HEK293 (cell line): ENCODE measurements at regions not wholly inside any gene's neighbourhood (a gene's known extent, or its start where the extent isn't known, plus 50 kb on each side); places are given as distances from the start of the nearest gene placed in this dataset.

Experiments used
- BCL11A ChIP-seq: fragments of 450-650 bp; formaldehyde crosslinking; IDR thresholded peaks from 2 replicates; pipeline ENCODE4 v1.5.1; 2016; ENCODE audit warnings: low read depth, missing biosample characterization, missing genetic modification characterization
- KLF8 ChIP-seq: fragments of 450-650 bp; formaldehyde crosslinking; IDR thresholded peaks from 2 replicates; pipeline ENCODE4 v1.5.1; 2016; ENCODE audit warnings: missing biosample characterization, missing genetic modification characterization
- MYNN ChIP-seq: fragments of 450-650 bp; formaldehyde crosslinking; IDR thresholded peaks from 2 replicates; pipeline ENCODE4 v1.5.1; 2016; ENCODE audit warnings: missing biosample characterization, missing genetic modification characterization, borderline replicate concordance
- ZFHX2 ChIP-seq: fragments of 450-650 bp; formaldehyde crosslinking; conservative IDR thresholded peaks from 2 replicates; pipeline ENCODE4 v1.5.1; 2016; ENCODE audit warnings: missing biosample characterization, missing genetic modification characterization
- ZNF2 ChIP-seq: fragments of 450-650 bp; formaldehyde crosslinking; IDR thresholded peaks from 2 replicates; pipeline ENCODE4 v1.5.1; 2016; ENCODE audit warnings: missing biosample characterization, missing genetic modification characterization

DNA sequence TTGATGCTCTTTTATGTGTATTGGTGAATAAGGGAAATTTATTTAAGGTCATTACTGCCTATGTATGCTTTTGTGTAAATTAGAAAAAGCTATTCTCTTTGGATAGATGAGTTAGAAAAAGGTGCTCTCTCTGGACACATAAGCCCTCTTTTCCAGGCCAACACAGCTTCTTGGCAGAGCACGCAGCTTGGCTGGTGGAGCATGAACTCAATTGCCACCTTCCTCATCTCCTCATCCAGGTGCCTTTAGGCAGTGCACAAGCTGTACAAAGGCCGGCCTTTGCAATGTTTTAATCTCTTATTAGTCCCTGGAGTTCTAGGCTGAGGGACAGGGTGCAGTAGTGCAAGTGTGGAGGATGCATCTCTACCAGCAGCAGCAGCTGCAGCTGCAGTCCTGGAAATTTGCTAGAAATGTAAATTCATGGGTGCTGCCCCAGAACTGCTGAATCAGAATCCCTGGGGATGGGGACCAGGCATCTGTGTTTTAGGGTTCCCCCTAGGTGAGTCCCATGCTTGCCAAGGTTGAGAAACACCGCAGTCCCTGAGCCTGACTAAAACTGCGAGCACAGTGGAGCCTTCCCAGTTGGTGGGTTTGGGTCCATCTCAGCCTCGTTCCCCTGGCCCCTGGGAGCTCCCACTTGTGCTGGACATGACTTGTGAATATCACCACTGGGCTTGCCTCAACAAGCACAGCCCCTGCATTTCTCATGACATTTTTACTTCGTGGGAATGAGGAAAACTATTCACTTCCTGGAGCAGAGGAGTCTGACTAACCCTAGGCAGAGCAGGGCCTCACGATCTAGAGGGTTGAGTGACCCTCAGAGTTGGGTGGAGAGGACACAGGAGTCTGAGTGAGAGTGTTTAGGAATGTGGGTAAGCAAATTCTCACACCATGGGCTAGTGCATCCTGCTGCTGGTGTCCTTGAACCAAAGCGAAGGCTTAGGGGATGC lies 272.3 kb downstream of the ZSWIM6 start:
- TF ChIP-seq BCL11A (tag by site-specific recombination) (no peak), ZFHX2 (tag by site-specific recombination) (no peak), ZNF2 (tag by site-specific recombination) (no peak), MYNN (no peak), KLF8 (tag by site-specific recombination) (no peak)
